SIG-M5 (cell line): ENCODE measurements at regions not wholly inside any gene's neighbourhood (a gene's known extent, or its start where the extent isn't known, plus 50 kb on each side); places are given as distances from the start of the nearest gene placed in this dataset.
"Not testable (repeated sequence)": the region's sequence is repeated elsewhere in the genome, so short reads cannot be mapped to it uniquely, and the experiment has no call there.

Source experiments
- DNase-seq: peaks from one replicate; lab custom pipeline; 2025; lab: John Stamatoyannopoulos, UW

- DNase-seq, result no peak
These were observed 380.2 kb downstream of the RWDD3 start for GRCh38 chr1:95614197-95614596.

GRCh38 chr1:95615421-95615820 lies 381.4 kb downstream of the RWDD3 start:
- DNase-seq, result no peak

GRCh38 chr1:95620076-95620475 lies 386.1 kb downstream of the RWDD3 start:
- DNase-seq, result no peak

- DNase-seq, result no peak
These were observed 388.6 kb downstream of the RWDD3 start for GRCh38 chr1:95622609-95623008.

GRCh38 chr1:95625224-95625623 lies 391.2 kb downstream of the RWDD3 start:
- DNase-seq, result no peak

GRCh38 chr1:95627244-95627643 lies 393.2 kb downstream of the RWDD3 start:
- no peak for DNase-seq

GRCh38 chr1:95631695-95632094 lies 397.7 kb downstream of the RWDD3 start:
- DNase-seq, result no peak

GRCh38 chr1:95635811-95636210 lies 401.8 kb downstream of the RWDD3 start:
- DNase-seq, result no peak

GRCh38 chr1:95636897-95637296 lies 402.9 kb downstream of the RWDD3 start:
- no peak for DNase-seq

- DNase-seq, result no peak
These were observed 406.7 kb downstream of the RWDD3 start for GRCh38 chr1:95640746-95641145.

GRCh38 chr1:95641386-95641785 lies 407.4 kb downstream of the RWDD3 start:
- no peak for DNase-seq

- no peak for DNase-seq
These were observed 408.0 kb downstream of the RWDD3 start for GRCh38 chr1:95642035-95642434.

GRCh38 chr1:95643071-95643470 lies 409.1 kb downstream of the RWDD3 start:
- no peak for DNase-seq

- DNase-seq, result not testable (repeated sequence)
These were observed 411.1 kb downstream of the RWDD3 start for GRCh38 chr1:95645126-95645525.

GRCh38 chr1:95650631-95651030 lies 416.6 kb downstream of the RWDD3 start:
- DNase-seq, result no peak

- no peak for DNase-seq
These were observed 418.5 kb downstream of the RWDD3 start for GRCh38 chr1:95652423-95652965.

GRCh38 chr1:95653618-95654017 lies 419.6 kb downstream of the RWDD3 start:
- no peak for DNase-seq

GRCh38 chr1:95655321-95656020 lies 421.5 kb downstream of the RWDD3 start:
- DNase-seq, result no peak

- DNase-seq, result no peak
These were observed 423.2 kb downstream of the RWDD3 start for GRCh38 chr1:95657248-95657647.

GRCh38 chr1:95659166-95659565 lies 425.2 kb downstream of the RWDD3 start:
- no peak for DNase-seq

GRCh38 chr1:95659588-95659987 lies 425.6 kb downstream of the RWDD3 start:
- DNase-seq, result no peak

GRCh38 chr1:95660736-95661135 lies 426.7 kb downstream of the RWDD3 start:
- DNase-seq, result no peak

GRCh38 chr1:95663530-95663929 lies 429.5 kb downstream of the RWDD3 start:
- DNase-seq, result not testable (repeated sequence)

- DNase-seq, result no peak
These were observed 434.2 kb downstream of the RWDD3 start for GRCh38 chr1:95668165-95668564.
